ENCODE measurements at regions not wholly inside any gene's neighbourhood (a gene's known extent, or its start where the extent isn't known, plus 50 kb on each side); places are given as distances from the start of the nearest gene placed in this dataset.

- Histone ChIP-seq H3K4me1 (ENCODE audit: control insufficient read depth in 4 of 4, insufficient read depth in 4 of 4, low read length in 3 of 4) (peaks cover 0 to 5% (median 1%) of the 10 kb centered on the region in 4 donors), H3K36me3 (ENCODE audit: control insufficient read depth in 4 of 4, insufficient read depth in 3 of 4, low read depth in 1 of 4, low read length in 3 of 4) (no peaks in the 10 kb centered on the region), H3K27me3 (ENCODE audit: control insufficient read depth in 4 of 4, insufficient read depth in 4 of 4, low read length in 3 of 4) (no peaks in the 10 kb centered on the region), H3K9ac (ENCODE audit: low read depth in 1 of 2, low read length in 2 of 2) (no peak overlapping the region), H3K9me3 (ENCODE audit: control insufficient read depth in 4 of 4, low read length in 3 of 4) (no peaks in the 10 kb centered on the region), H3K27ac (ENCODE audit: low read depth in 1 of 2, low read length in 2 of 2) (no peak overlapping the region), H3K4me3 (ENCODE audit: low read depth in 1 of 3, low read length in 3 of 3) (no peak overlapping the region)
- 92% methylated on average over 2 of the region's 2 CpGs for WGBS
- TF ChIP-seq FOXA2 (IDR thresholded peaks at IDR 0.05) (no peak), REST (IDR thresholded peaks at IDR 0.05) (no peak), TAF1 (conservative IDR thresholded peaks at IDR 0.05) (no peak), JUND (IDR thresholded peaks at IDR 0.05) (no peak), MAX (IDR thresholded peaks at IDR 0.05) (no peak), ZBTB33 (IDR thresholded peaks at IDR 0.05) (no peak), FOXA1 (IDR thresholded peaks at IDR 0.05) (no peak), ATF3 (IDR thresholded peaks at IDR 0.05) (no peak), SP1 (IDR thresholded peaks at IDR 0.05) (no peak), GABPA (IDR thresholded peaks at IDR 0.05 in 1 of 2, conservative IDR thresholded peaks at IDR 0.05 in 1 of 2) (no peak)
- DNase-seq (ENCODE audit: low spot score) = no peak
Observed at GRCh38 chr3:74534611-74535010, 79.8 kb downstream of the CNTN3 start.

- WGBS = 81% methylated on average over 4 of the region's 4 CpGs
- Histone ChIP-seq H3K4me3 (ENCODE audit: low read depth in 1 of 3, low read length in 3 of 3) (no peak overlapping the region), H3K36me3 (ENCODE audit: control insufficient read depth in 4 of 4, insufficient read depth in 3 of 4, low read depth in 1 of 4, low read length in 3 of 4) (no peaks in the 10 kb centered on the region), H3K27ac (ENCODE audit: low read depth in 1 of 2, low read length in 2 of 2) (no peak overlapping the region), H3K4me1 (ENCODE audit: control insufficient read depth in 4 of 4, insufficient read depth in 4 of 4, low read length in 3 of 4) (no peaks in the 10 kb centered on the region), H3K9me3 (ENCODE audit: control insufficient read depth in 4 of 4, low read length in 3 of 4) (no peaks in the 10 kb centered on the region), H3K27me3 (ENCODE audit: control insufficient read depth in 4 of 4, insufficient read depth in 4 of 4, low read length in 3 of 4) (no peaks in the 10 kb centered on the region), H3K9ac (ENCODE audit: low read depth in 1 of 2, low read length in 2 of 2) (no peak overlapping the region)
- DNase-seq (ENCODE audit: low spot score) = no peak
- TF ChIP-seq HNF4A (conservative IDR thresholded peaks at IDR 0.05) (no peak), RAD21 (IDR thresholded peaks at IDR 0.05) (no peak), SP1 (IDR thresholded peaks at IDR 0.05) (no peak), JUND (IDR thresholded peaks at IDR 0.05) (no peak), CTCF (IDR thresholded peaks at IDR 0.05; ENCODE audit: low read depth, low read length, missing input control) (no peak), NR2F2 (IDR thresholded peaks at IDR 0.05) (no peak), EGR1 (IDR thresholded peaks at IDR 0.05; ENCODE audit: low read depth in 2 of 2) (no peak), REST (IDR thresholded peaks at IDR 0.05) (no peak)
Observed at GRCh38 chr3:74532446-74532845, 82.0 kb downstream of the CNTN3 start.
